Caco-2 (cell line): ENCODE measurements at regions not wholly inside any gene's neighbourhood (a gene's known extent, or its start where the extent isn't known, plus 50 kb on each side); places are given as distances from the start of the nearest gene placed in this dataset.

Experiments
- BruUV-seq: library from RNA; stranded (reverse); fragments of 400-500 nt; replicated peaks from 2 replicates; lab custom pipeline; 2021; lab: Mats Ljungman, UMichigan
- CTCF ChIA-PET: fragments of 300-600 bp; sonication (Branson Sonifier 250); formaldehyde crosslinking; loops from one replicate; lab custom pipeline; 2022; ENCODE audit warnings: antibody characterized with exemption; lab: Charles Lee
- POLR2A ChIA-PET: fragments of 300-600 bp; sonication (Branson Sonifier 250); formaldehyde crosslinking; loops from one replicate; lab custom pipeline; 2022; ENCODE audit warnings: antibody characterized with exemption; lab: Charles Lee
- DNase-seq, 2 experiments: peaks; one replicate each; pipeline versions ENCODE4 v3.0.0 to v3.0.0-alpha.2; 2020 to 2022
- H3K27me3 ChIP-seq: replicated peaks from 2 replicates; pipeline ENCODE4 v1.6.0; 2011; ENCODE audit warnings: low read length; ENCODE audit not compliant: control insufficient read depth, insufficient read depth
- H3K36me3 ChIP-seq: 2 replicates; pipeline ENCODE4 v1.5.1; 2011; ENCODE audit warnings: low read length; ENCODE audit not compliant: control insufficient read depth, insufficient read depth
- H3K4me1 ChIP-seq: fragments of 250-450 bp; sonication (Bioruptor Pico); 2 replicates; pipeline ENCODE4 v1.5.1; 2020; ENCODE audit warnings: mild to moderate bottlenecking
- H3K4me3 ChIP-seq: 2 replicates; pipeline ENCODE4 v1.5.1; 2011; ENCODE audit warnings: low read depth, mild to moderate bottlenecking, control low read depth, low read length
- H3K9me3 ChIP-seq: fragments of 250-450 bp; sonication (Bioruptor Pico); 2 replicates; pipeline ENCODE4 v1.5.1; 2020; ENCODE audit warnings: mild to moderate bottlenecking, moderate library complexity
- H3K27ac Mint-ChIP-seq: one replicate; pipeline ENCODE4 v1.8.0; 2022; ENCODE audit warnings: mixed read lengths; ENCODE audit not compliant: unreplicated experiment
- H3K27me3 Mint-ChIP-seq: one replicate; pipeline ENCODE4 v1.8.0; 2022; ENCODE audit warnings: mixed read lengths; ENCODE audit not compliant: insufficient read depth, unreplicated experiment
- H3K36me3 Mint-ChIP-seq: one replicate; pipeline ENCODE4 v1.8.0; 2022; ENCODE audit warnings: mild to moderate bottlenecking, mixed read lengths; ENCODE audit not compliant: insufficient read depth, unreplicated experiment
- H3K4me1 Mint-ChIP-seq: one replicate; pipeline ENCODE4 v1.8.0; 2022; ENCODE audit warnings: low read depth, mixed read lengths; ENCODE audit not compliant: unreplicated experiment
- H3K4me3 Mint-ChIP-seq: one replicate; pipeline ENCODE4 v1.8.0; 2022; ENCODE audit warnings: mild to moderate bottlenecking, moderate library complexity, mixed read lengths; ENCODE audit not compliant: unreplicated experiment
- H3K9me3 Mint-ChIP-seq: one replicate; pipeline ENCODE4 v1.8.0; 2022; ENCODE audit warnings: mixed read lengths; ENCODE audit not compliant: unreplicated experiment
- CTCF ChIP-seq, 2 experiments: fragments of 200-600 bp in 1 of 2; IDR thresholded peaks; 1 replicate in 1 of 2; 2 replicates in 1 of 2; pipeline versions ENCODE4 v1.5.1 to v1.8.0; 2011 to 2022; ENCODE audit warnings: antibody characterized with exemption in 1 of 2, control low read depth in 1 of 2, inconsistent platforms in 1 of 2, low read depth in 1 of 2, low read length in 1 of 2, mild to moderate bottlenecking in 1 of 2, moderate library complexity in 1 of 2; ENCODE audit not compliant: insufficient read depth in 1 of 2, severe bottlenecking in 1 of 2, unreplicated experiment in 1 of 2
- intact Hi-C: fragments of 100-400 bp; cut with micrococcal nuclease; formaldehyde crosslinking; loops from one replicate; pipeline ENCODE4 v1.10.0; 2022; ENCODE audit not compliant: unreplicated experiment

DNA sequence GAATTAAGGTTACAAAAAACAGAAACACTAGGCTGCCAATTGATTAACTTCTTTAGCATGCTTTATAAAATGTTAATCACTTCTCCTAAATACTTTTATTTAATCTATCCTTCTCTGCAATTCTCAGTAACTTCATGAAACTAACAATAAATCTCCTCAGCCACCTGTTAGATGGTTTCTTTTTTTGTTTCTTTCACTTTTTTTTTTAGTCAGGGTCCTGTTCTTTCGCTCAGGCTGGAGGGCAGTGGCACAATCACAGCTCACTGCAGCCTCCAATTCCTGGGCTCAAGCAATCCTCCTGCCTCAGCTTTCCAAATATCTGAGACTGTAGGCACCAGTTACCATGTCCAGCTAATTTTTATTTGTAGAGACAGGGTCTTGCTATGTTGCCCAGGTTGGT is 213.4 kb upstream of the STK17B start:
- intact Hi-C loops: no loop called here
- H3K4me3 Mint-ChIP-seq: no peak overlapping the region
- H3K27ac Mint-ChIP-seq: no peak overlapping the region
- BruUV-seq: no TSS peak
- H3K27me3 ChIP-seq: no peaks in the 10 kb centered on the region
- H3K27me3 Mint-ChIP-seq: peaks cover 8% of the 10 kb centered on the region
- no peaks in the 10 kb centered on the region for H3K9me3 Mint-ChIP-seq
- no peaks in the 10 kb centered on the region for H3K4me1 ChIP-seq
- ChIA-PET CTCF (no interaction called here), POLR2A (no interaction called here)
- no peak overlapping the region for H3K4me3 ChIP-seq
- H3K36me3 ChIP-seq: no peaks in the 10 kb centered on the region
- H3K4me1 Mint-ChIP-seq: no peaks in the 10 kb centered on the region
- no peaks in the 10 kb centered on the region for H3K36me3 Mint-ChIP-seq
- no peak for DNase-seq
- no peaks in the 10 kb centered on the region for H3K9me3 ChIP-seq
- TF ChIP-seq CTCF (IDR thresholded peaks at IDR 0.05; ENCODE audit: insufficient read depth in 1 of 2, low read depth in 1 of 2, low read length in 1 of 2, severe bottlenecking in 1 of 2, unreplicated experiment in 1 of 2): no peak

GRCh38 chr2:196389670-196390069 is 218.3 kb upstream of the STK17B start:
- no peaks in the 10 kb centered on the region for H3K36me3 Mint-ChIP-seq
- H3K27me3 Mint-ChIP-seq: peaks cover 2% of the 10 kb centered on the region
- Histone ChIP-seq H3K4me1 (no peaks in the 10 kb centered on the region), H3K36me3 (no peaks in the 10 kb centered on the region), H3K9me3 (peaks cover 4% of the 10 kb centered on the region; the same call in 1 of the 2 replicates), H3K27me3 (no peaks in the 10 kb centered on the region), H3K4me3 (no peak overlapping the region)
- no peak for TF ChIP-seq CTCF (IDR thresholded peaks at IDR 0.05; ENCODE audit: insufficient read depth in 1 of 2, low read depth in 1 of 2, low read length in 1 of 2, severe bottlenecking in 1 of 2, unreplicated experiment in 1 of 2)
- no peak overlapping the region for H3K27ac Mint-ChIP-seq
- DNase-seq: no peak
- BruUV-seq: no TSS peak
- no peak overlapping the region for H3K4me3 Mint-ChIP-seq
- CTCF ChIA-PET: no interaction called here
- intact Hi-C loops: loop anchor here (2.0 kb wide), 1 partner anchor 63 kb away; no protein-coding TSS in a partner anchor
- H3K9me3 Mint-ChIP-seq: no peaks in the 10 kb centered on the region
- POLR2A ChIA-PET: no interaction called here
- H3K4me1 Mint-ChIP-seq: no peaks in the 10 kb centered on the region

- Histone ChIP-seq H3K27me3 (no peaks in the 10 kb centered on the region), H3K4me1 (no peaks in the 10 kb centered on the region), H3K4me3 (no peak overlapping the region), H3K9me3 (peaks cover 4% of the 10 kb centered on the region; the same call in 1 of the 2 replicates), H3K36me3 (no peaks in the 10 kb centered on the region)
- Mint-ChIP-seq H3K4me1 (no peaks in the 10 kb centered on the region), H3K4me3 (no peak overlapping the region), H3K27ac (no peak overlapping the region), H3K27me3 (peaks cover 4% of the 10 kb centered on the region), H3K36me3 (no peaks in the 10 kb centered on the region), H3K9me3 (no peaks in the 10 kb centered on the region)
- no TSS peak for BruUV-seq
- intact Hi-C loops: loop anchor here (2.0 kb wide), 1 partner anchor 62 kb away; no protein-coding TSS in a partner anchor
- no peak for TF ChIP-seq CTCF (IDR thresholded peaks at IDR 0.05; ENCODE audit: insufficient read depth in 1 of 2, low read depth in 1 of 2, low read length in 1 of 2, severe bottlenecking in 1 of 2, unreplicated experiment in 1 of 2)
- ChIA-PET CTCF (no interaction called here), POLR2A (no interaction called here)
- no peak for DNase-seq
Measured at GRCh38 chr2:196390243-196391148, 219.1 kb upstream of the STK17B start.
